A549 (cell line): ENCODE measurements at regions not wholly inside any gene's neighbourhood (a gene's known extent, or its start where the extent isn't known, plus 50 kb on each side); places are given as distances from the start of the nearest gene placed in this dataset.
"Not testable (repeated sequence)": the region's sequence is repeated elsewhere in the genome, so short reads cannot be mapped to it uniquely, and the experiment has no call there.

Experiments
- ATAC-seq, 2 experiments: fragments of 200-7000 bp in 1 of 2; fragments of >200 bp in 1 of 2; cut with Nextera tagmentation in 1 of 2; cut with Tn5 transposase in 1 of 2; 3 replicates each; pipeline versions ENCODE4 v1.8.0 to v1.9.1; 2018 to 2020; ENCODE audit warnings: mild to moderate bottlenecking in 1 of 2, moderate library complexity in 1 of 2
- CTCF ChIA-PET: fragments of 300-600 bp; sonication (Branson Sonifier 250); formaldehyde crosslinking; extraction: SDS; loops from one replicate; lab custom pipeline; 2021; ENCODE audit warnings: antibody characterized with exemption, inconsistent platforms; lab: Yijun Ruan, JAX
- POLR2A ChIA-PET: fragments of 350-600 bp; formaldehyde crosslinking; extraction: SDS; loops from one replicate; lab custom pipeline; 2021; ENCODE audit warnings: antibody characterized with exemption, inconsistent platforms; lab: Yijun Ruan, JAX
- DNase-seq, 2 experiments: peaks; one replicate each; pipeline versions ENCODE4 v3.0.0 to v3.0.0-alpha.2; 2011 to 2016; ENCODE audit warnings: low read depth in 1 of 2, low spot score in 1 of 2
- FAIRE-seq: peaks from 2 replicates; lab custom pipeline; 2011; peaks lifted over from hg19 to GRCh38; lab: Jason Lieb, UNC
- H3K27ac ChIP-seq, 2 experiments: fragments of >200 bp; sonication (Bioruptor Twin); formaldehyde crosslinking; 3 replicates each; pipeline ENCODE4 v1.5.1; 2016 to 2017
- H3K4me1 ChIP-seq: fragments of >200 bp; sonication (Bioruptor Twin); formaldehyde crosslinking; 3 replicates; pipeline ENCODE4 v1.6.1; 2016
- H3K4me2 ChIP-seq: fragments of >200 bp; sonication (Bioruptor Twin); formaldehyde crosslinking; 3 replicates; pipeline ENCODE4 v1.6.1; 2016
- H3K4me3 ChIP-seq: fragments of >200 bp; sonication (Bioruptor Twin); formaldehyde crosslinking; 3 replicates; pipeline ENCODE4 v1.5.1; 2016
- H3K9me3 ChIP-seq: fragments of >200 bp; sonication (Bioruptor Twin); formaldehyde crosslinking; 3 replicates; pipeline ENCODE4 v1.6.1; 2016
- RCOR1 ChIP-seq: fragments of 150-350 bp; IDR thresholded peaks from 2 replicates; pipeline ENCODE4 v1.6.1; 2014; ENCODE audit warnings: antibody characterized with exemption, low read length, low read depth
- TFCP2L1 ChIP-seq: fragments of 250-450 bp; sonication (Bioruptor Pico); IDR thresholded peaks from 2 replicates; pipeline ENCODE4 v1.5.0; 2021; ENCODE audit warnings: mild to moderate bottlenecking
- WGBS: methylation state at CpG from one replicate; pipeline ENCODE4 v1.1.6; 2017; ENCODE audit errors: missing lambda C conversion rate; 5-methylcytosine and 5-hydroxymethylcytosine counted together
- TF ChIP-seq, protein P1 (sequence below): fragments of 450-650 bp; IDR thresholded peaks from 2 replicates; pipeline ENCODE4 v1.6.1; 2014; ENCODE audit warnings: antibody characterized with exemption

DNA sequence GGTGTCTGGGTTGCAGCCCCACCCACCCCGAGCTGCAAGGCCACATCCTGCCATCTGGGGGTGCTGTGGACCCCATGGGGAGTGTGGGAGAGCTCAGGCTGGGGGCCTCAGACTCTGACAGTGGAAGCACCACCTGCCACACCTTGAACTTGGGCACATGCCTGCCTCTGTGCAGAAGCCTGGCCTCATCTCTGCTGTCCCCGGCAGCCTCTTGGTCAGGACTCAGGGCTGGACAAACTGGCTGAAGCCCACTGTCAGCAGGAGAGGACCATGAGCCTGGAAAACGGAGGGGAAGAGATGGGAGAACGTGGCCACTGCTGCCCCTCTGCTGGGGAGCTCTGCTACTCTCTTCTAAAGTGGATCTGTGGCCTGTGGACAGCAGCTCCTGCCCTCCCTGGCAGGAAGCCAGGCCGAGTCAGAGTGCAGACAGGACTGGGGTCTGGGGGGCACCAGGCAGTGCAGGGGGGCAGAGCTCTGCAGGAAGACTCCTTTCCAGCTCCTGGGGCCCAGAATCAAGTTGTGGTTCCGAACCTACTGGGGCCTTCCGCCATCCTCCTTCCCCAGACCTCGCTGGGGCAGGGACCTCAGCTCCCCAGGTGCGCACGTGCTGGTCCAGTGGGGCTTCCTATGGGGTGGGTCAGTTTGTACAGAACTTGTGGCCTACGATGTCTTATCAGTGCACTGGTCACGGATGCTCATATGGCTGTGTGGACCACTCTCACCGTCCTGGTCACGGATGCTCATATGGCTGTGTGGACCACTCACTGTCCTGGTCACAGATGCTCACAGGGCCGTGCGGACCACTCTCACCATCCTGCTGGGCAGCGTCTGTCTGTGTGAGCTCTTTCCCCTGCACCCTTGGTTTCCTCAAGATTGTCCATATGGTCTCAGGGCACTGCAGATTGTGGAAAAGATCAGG is 207.7 kb downstream of the LAT start (continued):
- TF ChIP-seq TFCP2L1 (CRISPR knock-in tag) (no peak), RCOR1 (no peak)
- TF ChIP-seq, protein P1, sequence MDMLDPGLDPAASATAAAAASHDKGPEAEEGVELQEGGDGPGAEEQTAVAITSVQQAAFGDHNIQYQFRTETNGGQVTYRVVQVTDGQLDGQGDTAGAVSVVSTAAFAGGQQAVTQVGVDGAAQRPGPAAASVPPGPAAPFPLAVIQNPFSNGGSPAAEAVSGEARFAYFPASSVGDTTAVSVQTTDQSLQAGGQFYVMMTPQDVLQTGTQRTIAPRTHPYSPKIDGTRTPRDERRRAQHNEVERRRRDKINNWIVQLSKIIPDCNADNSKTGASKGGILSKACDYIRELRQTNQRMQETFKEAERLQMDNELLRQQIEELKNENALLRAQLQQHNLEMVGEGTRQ = no peak

DNA sequence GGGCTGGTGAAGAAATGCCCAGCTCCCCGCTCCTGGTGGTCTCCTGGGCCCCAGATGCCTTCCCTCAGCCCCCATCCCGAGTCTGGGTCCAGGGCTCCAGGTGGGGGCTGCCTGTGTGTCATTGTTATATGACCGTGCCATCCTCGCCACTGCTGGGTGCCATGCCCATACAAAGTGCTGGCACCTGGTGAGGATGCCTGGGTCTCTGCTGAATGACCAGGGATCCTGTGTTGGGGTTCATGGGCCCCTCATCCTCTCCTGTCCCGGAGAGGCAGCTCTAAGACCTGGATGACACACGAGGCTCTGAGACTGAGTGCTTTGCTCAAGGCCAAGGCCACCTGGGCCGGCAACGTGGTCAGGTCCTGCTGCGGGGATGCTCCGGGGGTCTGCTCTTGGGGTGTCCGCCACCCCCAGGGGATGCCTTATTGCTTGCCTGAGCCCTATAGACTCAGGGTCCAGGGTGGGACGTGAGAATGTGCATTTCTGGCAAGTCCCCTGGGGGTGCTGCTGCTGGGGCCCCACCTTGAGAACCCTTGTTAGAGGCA is 206.9 kb downstream of the LAT start:
- DNase-seq, ATAC-seq, FAIRE-seq, CTCF ChIA-PET, H3K9me3 ChIP-seq, H3K4me2 ChIP-seq, POLR2A ChIA-PET, H3K27ac ChIP-seq, H3K4me3 ChIP-seq, H3K4me1 ChIP-seq: not testable (repeated sequence)
- 49% methylated on average over 7 of the region's 12 CpGs for WGBS

- WGBS = 77% methylated on average over 11 of the region's 19 CpGs
- DNase-seq, H3K4me1 ChIP-seq, CTCF ChIA-PET, H3K27ac ChIP-seq, H3K4me2 ChIP-seq, FAIRE-seq, H3K4me3 ChIP-seq, ATAC-seq, POLR2A ChIA-PET, H3K9me3 ChIP-seq: not testable (repeated sequence)
Observed at GRCh38 chr16:29190553-29191431, 205.9 kb downstream of the LAT start.

GRCh38 chr16:29188806-29189205 is 204.0 kb downstream of the LAT start:
- H3K9me3 ChIP-seq, POLR2A ChIA-PET, ATAC-seq, H3K27ac ChIP-seq, H3K4me3 ChIP-seq, FAIRE-seq, CTCF ChIA-PET, H3K4me1 ChIP-seq, DNase-seq, H3K4me2 ChIP-seq: not testable (repeated sequence)
- 77% methylated on average over 9 of the region's 9 CpGs for WGBS

- FAIRE-seq, POLR2A ChIA-PET, ATAC-seq, H3K27ac ChIP-seq, H3K4me2 ChIP-seq, H3K9me3 ChIP-seq, H3K4me1 ChIP-seq, H3K4me3 ChIP-seq, CTCF ChIA-PET, DNase-seq: not testable (repeated sequence)
- 85% methylated on average over 35 of the region's 35 CpGs for WGBS
Observed at GRCh38 chr16:29186306-29187220, 201.7 kb downstream of the LAT start.

- H3K27ac ChIP-seq, FAIRE-seq, POLR2A ChIA-PET, H3K4me1 ChIP-seq, CTCF ChIA-PET, ATAC-seq, H3K4me2 ChIP-seq, H3K4me3 ChIP-seq, H3K9me3 ChIP-seq, DNase-seq: not testable (repeated sequence)
- WGBS = 86% methylated on average over 9 of the region's 9 CpGs
Observed at GRCh38 chr16:29185872-29186271, 201.0 kb downstream of the LAT start.

DNA sequence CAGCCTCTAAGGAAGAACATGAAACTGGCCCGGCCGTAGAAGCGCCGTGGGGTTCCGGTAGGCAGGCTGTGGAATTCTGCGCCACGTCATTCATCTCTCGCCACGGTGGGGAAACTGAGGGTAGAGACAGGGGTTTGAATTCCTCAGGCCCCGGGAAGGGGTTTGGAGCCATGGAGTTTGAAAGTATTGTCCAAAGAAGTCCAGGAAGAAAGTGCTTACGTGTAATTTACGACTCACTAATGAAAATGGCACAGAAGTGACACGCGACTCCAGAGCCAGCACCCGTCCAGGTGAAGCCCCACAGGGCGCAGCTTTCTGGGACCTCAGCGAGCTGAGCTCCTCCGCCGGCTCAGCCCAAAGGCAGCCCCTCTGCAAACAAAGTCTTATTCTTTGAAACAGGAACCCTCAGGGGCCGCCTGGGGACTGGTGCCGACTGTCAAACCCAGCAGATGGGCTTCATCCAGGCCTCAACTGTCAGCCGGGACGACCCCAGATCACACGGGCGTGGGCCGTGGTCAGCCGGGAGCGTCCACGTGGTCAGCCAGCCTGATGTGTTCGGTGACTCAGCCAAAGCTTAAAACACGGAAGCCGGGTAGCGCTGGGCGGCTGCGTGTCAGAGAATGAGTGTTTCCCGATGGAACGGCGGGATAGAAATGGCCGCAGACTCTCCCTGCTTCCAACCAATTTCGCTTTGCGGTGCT is 200.0 kb downstream of the LAT start:
- H3K9me3 ChIP-seq, H3K4me1 ChIP-seq, H3K4me3 ChIP-seq, POLR2A ChIA-PET, H3K4me2 ChIP-seq, ATAC-seq, CTCF ChIA-PET, FAIRE-seq, H3K27ac ChIP-seq, DNase-seq: not testable (repeated sequence)
- WGBS = 86% methylated on average over 40 of the region's 41 CpGs

GRCh38 chr16:29182940-29183868 is 198.4 kb downstream of the LAT start:
- H3K4me3 ChIP-seq, H3K27ac ChIP-seq, DNase-seq, H3K9me3 ChIP-seq, H3K4me1 ChIP-seq, POLR2A ChIA-PET, ATAC-seq, H3K4me2 ChIP-seq, CTCF ChIA-PET, FAIRE-seq: not testable (repeated sequence)
- 89% methylated on average over 23 of the region's 25 CpGs for WGBS
